HCT116 (cell line): ENCODE measurements at regions not wholly inside any gene's neighbourhood (a gene's known extent, or its start where the extent isn't known, plus 50 kb on each side); places are given as distances from the start of the nearest gene placed in this dataset.

Experiments
- ATAC-seq: fragments of 200-7000 bp; cut with Tn5 transposase; 2 replicates; pipeline ENCODE4 v1.9.1; 2020; ENCODE audit warnings: mild to moderate bottlenecking, moderate library complexity
- BruUV-seq: library from RNA; stranded (reverse); fragments of 400-500 nt; replicated peaks from 2 replicates; lab custom pipeline; 2021; lab: Mats Ljungman, UMichigan
- CTCF ChIA-PET: fragments of 300-600 bp; sonication (Branson Sonifier 250); formaldehyde crosslinking; loops from one replicate; lab custom pipeline; 2021; ENCODE audit warnings: antibody characterized with exemption; lab: Charles Lee
- POLR2A ChIA-PET: fragments of 300-600, 350-600 bp; sonication (Branson Sonifier 250); formaldehyde crosslinking; loops from one replicate; lab custom pipeline; 2021; ENCODE audit warnings: antibody characterized with exemption; lab: Charles Lee
- RAD21 ChIA-PET, 2 experiments: fragments of 300-600 bp; sonication (Branson Sonifier 250); formaldehyde crosslinking; loops; one replicate each; lab custom pipeline; 2023; ENCODE audit warnings: low total read pairs in 2 of 2; ENCODE audit not compliant: uncharacterized antibody in 2 of 2, unreplicated experiment in 2 of 2, low non-redundant PET in 1 of 2; lab: Charles Lee
- DNase-seq: peaks from one replicate; pipeline ENCODE4 v3.0.0-alpha.2; 2010; ENCODE audit warnings: low read depth, low spot score
- H2AFZ ChIP-seq: fragments of 200-600 bp; shearing (Covaris generic), sonication (generic); 2 replicates; pipeline ENCODE4 v1.6.1; 2017; ENCODE audit warnings: low read depth, mixed run types, mixed read lengths, antibody characterized with exemption, low read length; ENCODE audit not compliant: poor library complexity, severe bottlenecking
- H3K27ac ChIP-seq: 2 replicates; pipeline ENCODE4 v1.5.1; 2012; ENCODE audit warnings: low read depth, low read length
- H3K27me3 ChIP-seq: fragments of 200-600 bp; sonication (generic); 2 replicates; pipeline ENCODE4 v1.6.1; 2016; ENCODE audit warnings: mixed run types, low read length, mixed read lengths; ENCODE audit not compliant: insufficient read depth
- H3K36me3 ChIP-seq, 2 experiments: fragments of 200-500 bp in 1 of 2; fragments of 200-600 bp in 1 of 2; sonication (Bioruptor generic) in 1 of 2; sonication (generic) in 1 of 2; 2 replicates each; pipeline versions ENCODE4 v1.5.1 to v1.6.1; 2014 to 2016; ENCODE audit warnings: low read length in 2 of 2, inconsistent platforms in 1 of 2, mixed read lengths in 1 of 2, mixed run types in 1 of 2; ENCODE audit not compliant: insufficient read depth in 2 of 2, control insufficient read depth in 1 of 2
- H3K4me1 ChIP-seq, 2 experiments: fragments of 200-600 bp in 1 of 2; sonication (generic) in 1 of 2; 2 replicates each; pipeline versions ENCODE4 v1.5.1 to v1.6.1; 2012 to 2017; ENCODE audit warnings: low read length in 2 of 2, inconsistent platforms in 1 of 2, mild to moderate bottlenecking in 1 of 2, mixed read lengths in 1 of 2, mixed run types in 1 of 2, moderate library complexity in 1 of 2; ENCODE audit not compliant: insufficient read depth in 2 of 2, control insufficient read depth in 1 of 2
- H3K4me2 ChIP-seq: fragments of 200-600 bp; sonication (generic); 2 replicates; pipeline ENCODE4 v1.6.1; 2017; ENCODE audit warnings: mixed run types, low read length, mixed read lengths
- H3K4me3 ChIP-seq, 2 experiments: fragments of 200-600 bp in 1 of 2; sonication (generic) in 1 of 2; replicated peaks in 1 of 2; 2 replicates each; pipeline ENCODE4 v1.5.1; 2011 to 2016; ENCODE audit warnings: low read length in 2 of 2, control low read depth in 1 of 2, low read depth in 1 of 2, mild to moderate bottlenecking in 1 of 2, mixed read lengths in 1 of 2, mixed run types in 1 of 2
- H3K79me2 ChIP-seq: fragments of 200-600 bp; sonication (generic); 2 replicates; pipeline ENCODE4 v1.6.1; 2017; ENCODE audit warnings: mild to moderate bottlenecking, mixed run types, low read length, moderate library complexity, mixed read lengths; ENCODE audit not compliant: insufficient read depth
- H3K9ac ChIP-seq: fragments of 200-600 bp; sonication (generic); 2 replicates; pipeline ENCODE4 v1.6.1; 2016; ENCODE audit warnings: low read length, mixed read lengths
- H3K9me2 ChIP-seq: fragments of 200-600 bp; sonication (generic), shearing (Covaris generic); 2 replicates; pipeline ENCODE4 v1.6.1; 2017; ENCODE audit warnings: mixed run types, mild to moderate bottlenecking, moderate library complexity; ENCODE audit not compliant: insufficient read depth
- H3K9me3 ChIP-seq, 2 experiments: fragments of 200-500 bp in 1 of 2; fragments of 200-600 bp in 1 of 2; sonication (Bioruptor generic) in 1 of 2; sonication (generic) in 1 of 2; 2 replicates each; pipeline ENCODE4 v1.6.1; 2014 to 2017; ENCODE audit warnings: low read length in 2 of 2, mixed read lengths in 2 of 2, inconsistent platforms in 1 of 2, low read depth in 1 of 2, mild to moderate bottlenecking in 1 of 2, mixed run types in 1 of 2, moderate library complexity in 1 of 2; ENCODE audit not compliant: control insufficient read depth in 1 of 2, insufficient read depth in 1 of 2
- H4K20me1 ChIP-seq: fragments of 200-600 bp; sonication (generic), shearing (Covaris generic); 2 replicates; pipeline ENCODE4 v1.6.1; 2017; ENCODE audit warnings: mixed run types, mild to moderate bottlenecking, moderate library complexity; ENCODE audit not compliant: insufficient read depth
- CBX3 ChIP-seq: IDR thresholded peaks from 2 replicates; pipeline ENCODE4 v1.6.1; 2012; ENCODE audit warnings: low read depth
- CEBPB ChIP-seq: IDR thresholded peaks from 2 replicates; pipeline ENCODE4 v1.6.1; 2012; ENCODE audit warnings: low read depth
- ELF1 ChIP-seq: IDR thresholded peaks from 2 replicates; pipeline ENCODE4 v1.6.1; 2012; ENCODE audit warnings: low read depth, borderline replicate concordance
- EZH2phosphoT487 ChIP-seq: fragments of 200-600 bp; IDR thresholded peaks from 2 replicates; pipeline ENCODE4 v1.6.1; 2018; ENCODE audit warnings: antibody characterized with exemption, borderline replicate concordance
- FOSL1 ChIP-seq: IDR thresholded peaks from 2 replicates; pipeline ENCODE4 v1.6.1; 2012; ENCODE audit warnings: low read depth
- MAX ChIP-seq: IDR thresholded peaks from 2 replicates; pipeline ENCODE4 v1.6.1; 2012
- POLR2A ChIP-seq: IDR thresholded peaks from 2 replicates; pipeline ENCODE4 v1.7.0; 2011; ENCODE audit warnings: borderline replicate concordance; ENCODE audit not compliant: insufficient read depth, insufficient read length; ENCODE audit errors: extremely low read depth
- POLR2AphosphoS5 ChIP-seq: IDR thresholded peaks from 2 replicates; pipeline ENCODE4 v1.6.1; 2011; ENCODE audit warnings: mild to moderate bottlenecking, low read depth, low read length, moderate library complexity
- RAD21 ChIP-seq: IDR thresholded peaks from 2 replicates; pipeline ENCODE4 v1.6.1; 2012; ENCODE audit warnings: low read depth, mild to moderate bottlenecking
- REST ChIP-seq: IDR thresholded peaks from 2 replicates; pipeline ENCODE4 v1.6.1; 2012; ENCODE audit warnings: low read depth
- ZFX ChIP-seq: fragments of 450-650 bp; IDR thresholded peaks from 2 replicates; pipeline ENCODE4 v1.6.1; 2017
- intact Hi-C: fragments of 100-400 bp; cut with micrococcal nuclease; formaldehyde crosslinking; loops from 2 replicates; pipeline ENCODE4 v1.10.0; 2022
- TF ChIP-seq, protein P1 (sequence below), 3 experiments: fragments of 200-600 bp in 1 of 3; sonication (generic) in 1 of 3; IDR thresholded peaks in 2 of 3; conservative IDR thresholded peaks in 1 of 3; 2 replicates each; pipeline ENCODE4 v1.5.1; 2012 to 2017; ENCODE audit warnings: low read depth in 2 of 3, low read length in 2 of 3, antibody characterized with exemption in 1 of 3, borderline replicate concordance in 1 of 3, control low read depth in 1 of 3, mild to moderate bottlenecking in 1 of 3, mixed read lengths in 1 of 3, mixed run types in 1 of 3, moderate library complexity in 1 of 3; ENCODE audit not compliant: insufficient read depth in 1 of 3

DNA sequence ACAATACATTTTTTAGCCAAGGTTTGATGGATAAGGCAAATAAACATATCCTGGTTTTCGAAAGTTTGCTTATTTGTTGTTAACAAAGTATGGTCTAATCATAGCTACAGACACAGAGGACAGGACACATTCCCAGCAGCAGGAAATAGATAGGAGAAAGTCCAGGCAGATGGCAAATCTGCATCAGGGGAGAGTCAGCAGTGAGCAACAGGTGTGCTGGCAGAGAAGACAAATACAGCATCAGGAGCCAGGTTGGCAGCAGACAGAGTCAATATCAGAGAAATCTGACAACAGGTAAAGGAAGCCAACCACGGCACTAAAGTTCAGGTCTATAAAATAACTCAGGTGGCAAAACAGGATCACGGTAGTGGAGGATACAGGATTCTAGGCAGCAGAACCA is 210.7 kb upstream of the PTBP2 start:
- ATAC-seq (no peak), DNase-seq (no peak)
- intact Hi-C loops: no loop called here
- TF ChIP-seq FOSL1 (no peak), ELF1 (no peak), REST (no peak), RAD21 (no peak), POLR2A (no peak), CEBPB (no peak), ZFX (no peak), CBX3 (no peak), POLR2AphosphoS5 (no peak), EZH2phosphoT487 (no peak), MAX (no peak)
- TF ChIP-seq, protein P1, sequence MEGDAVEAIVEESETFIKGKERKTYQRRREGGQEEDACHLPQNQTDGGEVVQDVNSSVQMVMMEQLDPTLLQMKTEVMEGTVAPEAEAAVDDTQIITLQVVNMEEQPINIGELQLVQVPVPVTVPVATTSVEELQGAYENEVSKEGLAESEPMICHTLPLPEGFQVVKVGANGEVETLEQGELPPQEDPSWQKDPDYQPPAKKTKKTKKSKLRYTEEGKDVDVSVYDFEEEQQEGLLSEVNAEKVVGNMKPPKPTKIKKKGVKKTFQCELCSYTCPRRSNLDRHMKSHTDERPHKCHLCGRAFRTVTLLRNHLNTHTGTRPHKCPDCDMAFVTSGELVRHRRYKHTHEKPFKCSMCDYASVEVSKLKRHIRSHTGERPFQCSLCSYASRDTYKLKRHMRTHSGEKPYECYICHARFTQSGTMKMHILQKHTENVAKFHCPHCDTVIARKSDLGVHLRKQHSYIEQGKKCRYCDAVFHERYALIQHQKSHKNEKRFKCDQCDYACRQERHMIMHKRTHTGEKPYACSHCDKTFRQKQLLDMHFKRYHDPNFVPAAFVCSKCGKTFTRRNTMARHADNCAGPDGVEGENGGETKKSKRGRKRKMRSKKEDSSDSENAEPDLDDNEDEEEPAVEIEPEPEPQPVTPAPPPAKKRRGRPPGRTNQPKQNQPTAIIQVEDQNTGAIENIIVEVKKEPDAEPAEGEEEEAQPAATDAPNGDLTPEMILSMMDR (IDR thresholded peaks at IDR 0.05 in 2 of 3, conservative IDR thresholded peaks at IDR 0.05 in 1 of 3; ENCODE audit: borderline replicate concordance in 1 of 3, insufficient read depth in 1 of 3, low read depth in 2 of 3, low read length in 2 of 3): no peak
- H3K36me3 ChIP-seq: no peaks in the 10 kb centered on the region
- no TSS peak for BruUV-seq
- no peak overlapping the region for H3K4me3 ChIP-seq
- H3K4me2 ChIP-seq: no peak overlapping the region
- no peaks in the 10 kb centered on the region for H3K9me3 ChIP-seq
- H3K79me2 ChIP-seq: no peaks in the 10 kb centered on the region
- H2AFZ ChIP-seq: no peak overlapping the region
- POLR2A ChIA-PET: no interaction called here
- CTCF ChIA-PET: no interaction called here
- H3K9ac ChIP-seq: no peak overlapping the region
- no peak overlapping the region for H3K27ac ChIP-seq
- H3K27me3 ChIP-seq: no peaks in the 10 kb centered on the region
- no peaks in the 10 kb centered on the region for H3K4me1 ChIP-seq
- RAD21 ChIA-PET: no interaction called here
- no peaks in the 10 kb centered on the region for H4K20me1 ChIP-seq
- H3K9me2 ChIP-seq: no peaks in the 10 kb centered on the region
